HepG2 (cell line): ENCODE measurements at regions not wholly inside any gene's neighbourhood (a gene's known extent, or its start where the extent isn't known, plus 50 kb on each side); places are given as distances from the start of the nearest gene placed in this dataset.

Source experiments
- AHDC1 ChIP-seq: sonication (generic); formaldehyde crosslinking; IDR thresholded peaks from 2 replicates; pipeline ENCODE4 v1.5.1; 2020; ENCODE audit warnings: mild to moderate bottlenecking, missing genetic modification reagents, borderline replicate concordance
- CENPBD1 ChIP-seq: sonication (generic); formaldehyde crosslinking; IDR thresholded peaks from 2 replicates; pipeline ENCODE4 v1.8.0; 2022; ENCODE audit warnings: missing genetic modification reagents, low read depth, mild to moderate bottlenecking, borderline replicate concordance
- CREB1 ChIP-seq, 2 experiments: fragments of 450-650 bp in 1 of 2; IDR thresholded peaks; 2 replicates each; pipeline ENCODE4 v1.6.1; 2016 to 2017; ENCODE audit warnings: control low read depth in 1 of 2, mild to moderate bottlenecking in 1 of 2, missing compliant biosample characterization in 1 of 2, missing genetic modification characterization in 1 of 2
- EP300 ChIP-seq, 3 experiments: sonication (generic) in 1 of 3; formaldehyde crosslinking in 1 of 3; IDR thresholded peaks; 2 replicates each; pipeline versions ENCODE4 v1.5.1 to v1.6.1; 2011 to 2020; ENCODE audit warnings: low read depth in 2 of 3, low read length in 2 of 3, borderline replicate concordance in 1 of 3, improper control_type of control experiment in 1 of 3, mild to moderate bottlenecking in 1 of 3, missing genetic modification reagents in 1 of 3, moderate library complexity in 1 of 3
- FOXO1 ChIP-seq: sonication (generic); formaldehyde crosslinking; IDR thresholded peaks from 2 replicates; pipeline ENCODE4 v1.4.0; 2020; ENCODE audit warnings: missing genetic modification reagents
- GATAD2A ChIP-seq: IDR thresholded peaks from 2 replicates; pipeline ENCODE4 v1.6.1; 2016
- MLX ChIP-seq: IDR thresholded peaks from 2 replicates; pipeline ENCODE4 v1.6.1; 2016
- SIX1 ChIP-seq: sonication (generic); formaldehyde crosslinking; IDR thresholded peaks from 2 replicates; pipeline ENCODE4 v1.4.0; 2020; ENCODE audit warnings: missing genetic modification reagents, borderline replicate concordance
- SMC3 ChIP-seq: IDR thresholded peaks from 2 replicates; pipeline ENCODE4 v1.6.1; 2011; ENCODE audit warnings: low read length, improper control_type of control experiment
- SOX13 ChIP-seq, 3 experiments: fragments of 450-650 bp in 1 of 3; sonication (generic) in 1 of 3; formaldehyde crosslinking in 1 of 3; IDR thresholded peaks in 2 of 3; conservative IDR thresholded peaks in 1 of 3; 2 replicates each; pipeline versions ENCODE4 v1.5.0 to v1.6.1; 2016 to 2020; ENCODE audit warnings: antibody characterized with exemption in 1 of 3, mild to moderate bottlenecking in 1 of 3, missing compliant biosample characterization in 1 of 3, missing genetic modification reagents in 1 of 3, moderate library complexity in 1 of 3
- TCF7 ChIP-seq: sonication (generic); IDR thresholded peaks from 2 replicates; pipeline ENCODE4 v1.6.1; 2016; ENCODE audit warnings: antibody characterized with exemption, low read depth
- THAP8 ChIP-seq: sonication (generic); formaldehyde crosslinking; IDR thresholded peaks from 2 replicates; pipeline ENCODE4 v1.5.1; 2020; ENCODE audit warnings: missing genetic modification reagents, mild to moderate bottlenecking, borderline replicate concordance
- ZNF34 ChIP-seq: sonication (generic); formaldehyde crosslinking; IDR thresholded peaks from 2 replicates; pipeline ENCODE4 v1.4.0; 2020; ENCODE audit warnings: mild to moderate bottlenecking, missing genetic modification reagents, borderline replicate concordance
- ZNF704 ChIP-seq: sonication (generic); formaldehyde crosslinking; IDR thresholded peaks from 2 replicates; pipeline ENCODE4 v1.8.1; 2023; ENCODE audit warnings: mild to moderate bottlenecking, inconsistent platforms, moderate library complexity, missing genetic modification reagents, borderline replicate concordance
- ZNF747 ChIP-seq: sonication (generic); formaldehyde crosslinking; IDR thresholded peaks from 2 replicates; pipeline ENCODE4 v1.8.1; 2023; ENCODE audit warnings: missing genetic modification reagents, mild to moderate bottlenecking, borderline replicate concordance
- ZNF775 ChIP-seq: sonication (generic); formaldehyde crosslinking; IDR thresholded peaks from 2 replicates; pipeline ENCODE4 v1.4.0; 2020; ENCODE audit warnings: missing genetic modification reagents, mild to moderate bottlenecking, moderate library complexity, borderline replicate concordance
- ZNF790 ChIP-seq: sonication (generic); formaldehyde crosslinking; IDR thresholded peaks from 2 replicates; pipeline ENCODE4 v1.8.0; 2022; ENCODE audit warnings: missing genetic modification reagents, mild to moderate bottlenecking, borderline replicate concordance
- ZSCAN25 ChIP-seq: sonication (generic); formaldehyde crosslinking; IDR thresholded peaks from 2 replicates; pipeline ENCODE4 v1.8.0; 2022; ENCODE audit warnings: mild to moderate bottlenecking, missing genetic modification reagents

GRCh38 chr2:234848578-234848977 lies 103.2 kb upstream of the SH3BP4 start (continued):
- TF ChIP-seq AHDC1 (CRISPR knock-in tag) = peak; percentile 32; the same call in 1 of the 2 replicates
- TF ChIP-seq SIX1 (CRISPR knock-in tag) = peak; percentile 77; the same call in 1 of the 2 replicates
- peak in 1 of 2 experiments; percentile 58; a peak in 2 of 4 replicates for TF ChIP-seq EP300 (IDR thresholded peaks at IDR 0.05; ENCODE audit: low read depth in 2 of 2, low read length in 2 of 2)
- TF ChIP-seq EP300 (CRISPR knock-in tag; IDR thresholded peaks at IDR 0.05; ENCODE audit: borderline replicate concordance) = no peak
- no peak for TF ChIP-seq FOXO1
- TF ChIP-seq ZNF34 = no peak
- TF ChIP-seq TCF7 = peak; percentile 56; the same call in 1 of the 2 replicates
- no peak for TF ChIP-seq ZSCAN25 (CRISPR knock-in tag)
- TF ChIP-seq ZNF790 (CRISPR knock-in tag) = no peak
- no peak for TF ChIP-seq SMC3
- TF ChIP-seq GATAD2A (CRISPR knock-in tag) = 0 out of 2 replicates have a peak, but pooled peaks have one; percentile 25
- no peak for TF ChIP-seq CREB1 (IDR thresholded peaks at IDR 0.05)
- TF ChIP-seq CREB1 (CRISPR knock-in tag; IDR thresholded peaks at IDR 0.05) = no peak
- TF ChIP-seq CENPBD1 (CRISPR knock-in tag) = no peak
- TF ChIP-seq SOX13 (IDR thresholded peaks at IDR 0.05) = no peak
- peak in 1 of 2 experiments; percentile 55; a peak in 1 of 4 replicates for TF ChIP-seq SOX13 (CRISPR knock-in tag; conservative IDR thresholded peaks at IDR 0.05 in 1 of 2, IDR thresholded peaks at IDR 0.05 in 1 of 2)
- TF ChIP-seq MLX (CRISPR knock-in tag) = no peak
- TF ChIP-seq ZNF704 (CRISPR knock-in tag) = no peak
- TF ChIP-seq ZNF747 = no peak
- TF ChIP-seq THAP8 = no peak
- no peak for TF ChIP-seq ZNF775 (CRISPR knock-in tag)
